Activated B cell treated with CpG ODN at 0.5 μM for 24 hours (primary cell): ENCODE measurements at regions not wholly inside any gene's neighbourhood (a gene's known extent, or its start where the extent isn't known, plus 50 kb on each side); places are given as distances from the start of the nearest gene placed in this dataset.

Experiments
- ATAC-seq: fragments of 200-7000 bp; cut with Tn5 transposase; one replicate; pipeline ENCODE4 v1.10.0; 2021; ENCODE audit warnings: low read depth, mild to moderate bottlenecking, moderate library complexity
- CTCF ChIA-PET: fragments of 350-600 bp; sonication (Branson Sonifier 250); formaldehyde crosslinking; loops from one replicate; lab custom pipeline; 2021; ENCODE audit warnings: antibody characterized with exemption; lab: Charles Lee
- POLR2A ChIA-PET: fragments of 350-600 bp; sonication (Branson Sonifier 250); formaldehyde crosslinking; loops from one replicate; lab custom pipeline; 2021; ENCODE audit warnings: antibody characterized with exemption; lab: Charles Lee
- DNase-seq: peaks from one replicate; pipeline ENCODE4 v3.0.0; 2022
- H3K27ac Mint-ChIP-seq: one replicate; pipeline ENCODE4 v1.8.0; 2020; ENCODE audit warnings: mixed read lengths
- H3K27me3 Mint-ChIP-seq: one replicate; pipeline ENCODE4 v1.8.0; 2021; ENCODE audit warnings: mixed read lengths
- H3K36me3 Mint-ChIP-seq: one replicate; pipeline ENCODE4 v1.8.0; 2021; ENCODE audit warnings: low read depth, mixed read lengths
- H3K4me1 Mint-ChIP-seq: one replicate; pipeline ENCODE4 v1.8.0; 2021; ENCODE audit warnings: mixed read lengths
- H3K4me3 Mint-ChIP-seq: one replicate; pipeline ENCODE4 v1.8.0; 2020; ENCODE audit warnings: mild to moderate bottlenecking, mixed read lengths
- H3K9me3 Mint-ChIP-seq: one replicate; pipeline ENCODE4 v1.8.0; 2020; ENCODE audit warnings: mixed read lengths
- CTCF ChIP-seq: fragments of 200-600 bp; IDR thresholded peaks from one replicate; pipeline ENCODE4 v1.8.0; 2022; ENCODE audit warnings: antibody characterized with exemption, mild to moderate bottlenecking
- intact Hi-C: fragments of 100-400 bp; cut with micrococcal nuclease; formaldehyde crosslinking; loops from one replicate; pipeline ENCODE4 v1.15.1; 2024

- Mint-ChIP-seq H3K36me3 (no peaks in the 10 kb centered on the region), H3K27me3 (no peaks in the 10 kb centered on the region), H3K27ac (no peak overlapping the region), H3K4me1 (no peaks in the 10 kb centered on the region), H3K9me3 (peaks cover 5% of the 10 kb centered on the region), H3K4me3 (no peak overlapping the region)
- no peak for TF ChIP-seq CTCF
- ATAC-seq (no peak), DNase-seq (no peak)
- intact Hi-C loops = no loop called here
- POLR2A ChIA-PET = no interaction called here
- CTCF ChIA-PET = interaction anchor here (1.0 kb wide), 1 partner anchor 910 kb away, joined by 3 read pairs; no protein-coding TSS in a partner anchor
Observed at GRCh38 chr14:53437858-53438257, 284.7 kb upstream of the DDHD1 start.

- peaks cover 1% of the 10 kb centered on the region for H3K9me3 Mint-ChIP-seq
- ChIA-PET POLR2A (no interaction called here), CTCF (interaction anchor here (1.3 to 3.6 kb wide), 2 partner anchors 742 to 915 kb away, joined by 5 to 17 read pairs; no protein-coding TSS in a partner anchor)
- intact Hi-C loops = loop anchor here (1.0 kb wide), 3 partner anchors 743 to 916 kb away; no protein-coding TSS in a partner anchor
- no peaks in the 10 kb centered on the region for H3K4me1 Mint-ChIP-seq
- ATAC-seq (peak; percentile 50), DNase-seq (no peak)
- no peak overlapping the region for H3K4me3 Mint-ChIP-seq
- no peaks in the 10 kb centered on the region for H3K27me3 Mint-ChIP-seq
- no peaks in the 10 kb centered on the region for H3K36me3 Mint-ChIP-seq
- TF ChIP-seq CTCF = no peak
- H3K27ac Mint-ChIP-seq = no peak overlapping the region
Observed at GRCh38 chr14:53432378-53432802, 279.3 kb upstream of the DDHD1 start.

- H3K4me3 Mint-ChIP-seq = no peak overlapping the region
- H3K36me3 Mint-ChIP-seq = no peaks in the 10 kb centered on the region
- H3K4me1 Mint-ChIP-seq = no peaks in the 10 kb centered on the region
- intact Hi-C loops = no loop called here
- no peak for DNase-seq
- no peaks in the 10 kb centered on the region for H3K27me3 Mint-ChIP-seq
- CTCF ChIA-PET = interaction anchor here (3.6 kb wide), 1 partner anchor 744 kb away, joined by 17 read pairs; no protein-coding TSS in a partner anchor
- no peak overlapping the region for H3K27ac Mint-ChIP-seq
- ATAC-seq = no peak
- no peak for TF ChIP-seq CTCF
- POLR2A ChIA-PET = no interaction called here
- H3K9me3 Mint-ChIP-seq = peaks cover 9% of the 10 kb centered on the region
Observed at GRCh38 chr14:53430870-53431269, 277.7 kb upstream of the DDHD1 start.

- H3K36me3 Mint-ChIP-seq = peaks cover 2% of the 10 kb centered on the region
- H3K9me3 Mint-ChIP-seq = peaks cover 3% of the 10 kb centered on the region
- H3K4me1 Mint-ChIP-seq = no peaks in the 10 kb centered on the region
- ATAC-seq (no peak), DNase-seq (no peak)
- no peaks in the 10 kb centered on the region for H3K27me3 Mint-ChIP-seq
- H3K27ac Mint-ChIP-seq = no peak overlapping the region
- TF ChIP-seq CTCF = no peak
- POLR2A ChIA-PET = no interaction called here
- CTCF ChIA-PET = no interaction called here
- no peak overlapping the region for H3K4me3 Mint-ChIP-seq
- intact Hi-C loops = loop anchor here (1.0 kb wide), 1 partner anchor 762 kb away; no protein-coding TSS in a partner anchor
Observed at GRCh38 chr14:53412819-53413675, 259.9 kb upstream of the DDHD1 start.

- H3K9me3 Mint-ChIP-seq = no peaks in the 10 kb centered on the region
- ATAC-seq (no peak), DNase-seq (no peak)
- no peaks in the 10 kb centered on the region for H3K4me1 Mint-ChIP-seq
- no peaks in the 10 kb centered on the region for H3K36me3 Mint-ChIP-seq
- POLR2A ChIA-PET = no interaction called here
- no peaks in the 10 kb centered on the region for H3K27me3 Mint-ChIP-seq
- H3K27ac Mint-ChIP-seq = no peak overlapping the region
- intact Hi-C loops = no loop called here
- CTCF ChIA-PET = no interaction called here
- TF ChIP-seq CTCF = no peak
- H3K4me3 Mint-ChIP-seq = no peak overlapping the region
Observed at GRCh38 chr14:53411125-53411524, 258.0 kb upstream of the DDHD1 start.
